Brain microvascular endothelial cell (primary cell): ENCODE measurements at regions not wholly inside any gene's neighbourhood (a gene's known extent, or its start where the extent isn't known, plus 50 kb on each side); places are given as distances from the start of the nearest gene placed in this dataset.

Source experiments
- DNase-seq: peaks from one replicate; pipeline ENCODE4 v3.0.0-alpha.2; 2020
- H3K27ac ChIP-seq: fragments of 250-450 bp; sonication (Bioruptor Pico); 2 replicates; pipeline ENCODE4 v1.5.1; 2020; ENCODE audit warnings: mild to moderate bottlenecking, moderate library complexity
- H3K27me3 ChIP-seq: fragments of 250-450 bp; sonication (Bioruptor Pico); replicated peaks from 2 replicates; pipeline ENCODE4 v1.5.1; 2020; ENCODE audit warnings: mild to moderate bottlenecking
- H3K36me3 ChIP-seq: fragments of 250-450 bp; sonication (Bioruptor Pico); replicated peaks from 2 replicates; pipeline ENCODE4 v1.5.1; 2020; ENCODE audit warnings: mild to moderate bottlenecking
- H3K4me3 ChIP-seq: 2 replicates; pipeline ENCODE4 v1.5.1; 2011; ENCODE audit warnings: low read depth, mild to moderate bottlenecking, control low read depth, low read length, moderate library complexity
- CTCF ChIP-seq: IDR thresholded peaks from 2 replicates; pipeline ENCODE4 v1.5.1; 2011; ENCODE audit warnings: low read depth, mild to moderate bottlenecking, moderate library complexity, low read length, control low read depth, inconsistent platforms; ENCODE audit errors: missing control alignments
- in situ Hi-C: cut with HindIII; loops from 2 replicates; pipeline ENCODE4 v1.10.0; 2017; ENCODE audit warnings: low sequenced_read_pairs, low pct_ligation_motif_present

DNA sequence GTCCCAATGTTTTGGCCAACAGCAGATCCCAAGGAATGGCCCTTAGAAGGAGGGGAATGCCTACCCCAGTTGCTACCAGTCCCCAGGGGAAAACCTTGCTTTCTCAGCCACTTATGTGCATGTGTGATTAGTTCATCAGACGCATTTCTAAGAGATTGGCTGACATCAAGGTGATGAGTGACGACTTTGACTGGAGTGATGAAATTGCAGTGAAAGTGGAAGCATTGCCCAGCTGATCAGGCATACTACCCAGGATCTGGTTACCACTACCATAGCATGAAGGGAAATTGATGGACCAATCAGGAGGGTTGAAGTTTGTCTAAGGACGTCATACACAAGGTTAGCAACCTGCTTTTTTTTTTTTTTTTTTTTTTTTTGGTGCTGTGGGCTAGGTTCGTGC is 90.3 kb upstream of the ELMO1 start:
- no peak for TF ChIP-seq CTCF
- in situ Hi-C loops = no loop called here
- Histone ChIP-seq H3K4me3 (no peak overlapping the region), H3K36me3 (no peaks in the 10 kb centered on the region), H3K27me3 (no peaks in the 10 kb centered on the region), H3K27ac (no peak overlapping the region)
- DNase-seq = no peak

DNA sequence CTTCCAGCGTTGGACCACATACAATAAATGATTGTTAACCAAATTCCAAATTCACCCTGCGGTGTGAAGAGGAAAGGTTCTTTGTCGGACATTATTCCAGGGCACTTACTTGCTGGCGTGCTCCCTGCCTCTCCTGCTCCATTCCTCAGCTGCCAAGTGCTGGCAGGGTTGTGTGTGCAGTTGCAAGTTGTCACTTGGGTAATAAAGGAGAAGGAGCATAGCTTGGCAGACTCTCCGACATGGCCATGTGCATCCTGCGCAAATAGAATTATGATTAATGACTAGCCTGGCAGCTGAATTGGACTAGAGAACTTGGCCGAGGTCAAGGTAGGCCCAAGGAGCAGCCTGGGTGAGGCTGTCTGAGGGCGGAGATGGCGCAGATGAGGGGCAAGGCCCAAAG is 92.3 kb upstream of the ELMO1 start:
- TF ChIP-seq CTCF = no peak
- in situ Hi-C loops = no loop called here
- Histone ChIP-seq H3K27me3 (no peaks in the 10 kb centered on the region), H3K27ac (no peak overlapping the region), H3K4me3 (no peak overlapping the region), H3K36me3 (no peaks in the 10 kb centered on the region)
- DNase-seq = no peak

- Histone ChIP-seq H3K27me3 (no peaks in the 10 kb centered on the region), H3K36me3 (no peaks in the 10 kb centered on the region), H3K4me3 (no peak overlapping the region), H3K27ac (no peak overlapping the region)
- no peak for TF ChIP-seq CTCF
- DNase-seq = no peak
- in situ Hi-C loops = no loop called here
Measured at GRCh38 chr7:37541810-37542443, 93.3 kb upstream of the ELMO1 start.

- no peak for TF ChIP-seq CTCF
Measured at GRCh38 chr7:37545619-37546534, 97.2 kb upstream of the ELMO1 start.

GRCh38 chr7:37546677-37547076 is 98.0 kb upstream of the ELMO1 start:
- DNase-seq = no peak
- no peak overlapping the region for H3K27ac ChIP-seq
- H3K4me3 ChIP-seq = no peak overlapping the region
- no peaks in the 10 kb centered on the region for H3K27me3 ChIP-seq
- H3K36me3 ChIP-seq = no peaks in the 10 kb centered on the region
- no peak for TF ChIP-seq CTCF
- in situ Hi-C loops = no loop called here

More at GRCh38 chr7:37545619-37546534, 97.2 kb upstream of the ELMO1 start:
- Histone ChIP-seq H3K36me3 (no peaks in the 10 kb centered on the region), H3K27ac (no peak overlapping the region), H3K4me3 (no peak overlapping the region), H3K27me3 (no peaks in the 10 kb centered on the region)
- DNase-seq = no peak
- in situ Hi-C loops = no loop called here
